ENCODE measurements at regions not wholly inside any gene's neighbourhood (a gene's known extent, or its start where the extent isn't known, plus 50 kb on each side); places are given as distances from the start of the nearest gene placed in this dataset.

DNA sequence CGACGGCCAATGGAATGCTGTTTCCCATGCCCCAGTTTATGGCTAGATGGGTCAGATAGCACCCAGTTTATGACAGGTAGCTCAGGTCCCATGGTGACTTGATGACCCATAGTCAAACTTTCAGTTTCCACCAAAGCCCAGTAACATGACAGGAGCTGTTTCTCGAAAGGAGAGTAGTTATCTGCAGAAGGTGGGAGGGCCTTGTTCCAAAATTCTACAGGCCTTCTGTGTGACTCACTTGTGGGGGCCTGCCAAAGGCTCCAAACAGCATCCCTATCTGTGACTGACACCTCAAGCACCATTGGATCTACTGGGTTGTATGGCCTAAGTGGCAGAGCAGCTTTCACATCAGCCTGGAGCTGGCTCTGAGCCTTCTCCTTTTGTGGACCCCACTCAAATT, 379.7 kb upstream of the MANEA start:
- Histone ChIP-seq H2BK120ac (ENCODE audit: low read depth, low read length) (no peak overlapping the region), H2BK15ac (ENCODE audit: low read depth, low read length) (no peak overlapping the region), H3K18ac (ENCODE audit: low read depth, low read length) (no peak overlapping the region), H4K91ac (ENCODE audit: insufficient read depth, low read depth, low read length) (no peak overlapping the region), H3K4me2 (ENCODE audit: low read depth, low read length) (no peak overlapping the region), H3K23ac (ENCODE audit: low read depth, low read length) (no peak overlapping the region), H3K27me3 (ENCODE audit: control insufficient read depth, insufficient read depth, low read length) (no peaks in the 10 kb centered on the region), H2AFZ (replicated peaks; ENCODE audit: low read length, poor library complexity) (no peak overlapping the region), H4K8ac (ENCODE audit: low read depth in 2 of 2, low read length in 2 of 2) (no peak overlapping the region), H3K4me1 (ENCODE audit: control insufficient read depth, insufficient read depth, low read length) (no peaks in the 10 kb centered on the region), H3K9ac (ENCODE audit: low read depth, low read length) (no peak overlapping the region), H3K9me3 (ENCODE audit: control insufficient read depth, insufficient read depth, low read length) (no peaks in the 10 kb centered on the region), H3K4me3 (ENCODE audit: insufficient read depth, low read depth, low read length) (no peak overlapping the region), H2BK20ac (ENCODE audit: low read depth, low read length) (no peak overlapping the region), H4K5ac (ENCODE audit: low read depth, low read length) (no peak overlapping the region), H2AK9ac (replicated peaks; ENCODE audit: low read depth, low read length, poor library complexity) (no peak overlapping the region), H2AK5ac (ENCODE audit: low read depth, low read length) (no peak overlapping the region), H3K56ac (ENCODE audit: extremely low read depth, insufficient read depth, low read length) (no peak overlapping the region), H4K20me1 (ENCODE audit: insufficient read depth, low read length) (no peaks in the 10 kb centered on the region), H3K79me1 (ENCODE audit: low read depth in 1 of 2, low read length in 2 of 2) (no peaks in the 10 kb centered on the region), H3K27ac (ENCODE audit: insufficient read depth, low read length) (no peak overlapping the region), H3K14ac (replicated peaks; ENCODE audit: low read depth, low read length) (no peak overlapping the region), H3K9me1 (ENCODE audit: insufficient read depth, low read length) (no peaks in the 10 kb centered on the region), H2BK5ac (ENCODE audit: low read depth, low read length, poor library complexity, severe bottlenecking) (no peak overlapping the region), H3K4ac (ENCODE audit: low read depth, low read length) (no peak overlapping the region), H3K36me3 (ENCODE audit: control insufficient read depth, insufficient read depth, low read length) (no peaks in the 10 kb centered on the region)
- TF ChIP-seq, protein P1, sequence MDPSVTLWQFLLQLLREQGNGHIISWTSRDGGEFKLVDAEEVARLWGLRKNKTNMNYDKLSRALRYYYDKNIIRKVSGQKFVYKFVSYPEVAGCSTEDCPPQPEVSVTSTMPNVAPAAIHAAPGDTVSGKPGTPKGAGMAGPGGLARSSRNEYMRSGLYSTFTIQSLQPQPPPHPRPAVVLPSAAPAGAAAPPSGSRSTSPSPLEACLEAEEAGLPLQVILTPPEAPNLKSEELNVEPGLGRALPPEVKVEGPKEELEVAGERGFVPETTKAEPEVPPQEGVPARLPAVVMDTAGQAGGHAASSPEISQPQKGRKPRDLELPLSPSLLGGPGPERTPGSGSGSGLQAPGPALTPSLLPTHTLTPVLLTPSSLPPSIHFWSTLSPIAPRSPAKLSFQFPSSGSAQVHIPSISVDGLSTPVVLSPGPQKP (IDR thresholded peaks at IDR 0.05; ENCODE audit: borderline replicate concordance, low read depth, low read length): no peak
- TF ChIP-seq, protein P2, sequence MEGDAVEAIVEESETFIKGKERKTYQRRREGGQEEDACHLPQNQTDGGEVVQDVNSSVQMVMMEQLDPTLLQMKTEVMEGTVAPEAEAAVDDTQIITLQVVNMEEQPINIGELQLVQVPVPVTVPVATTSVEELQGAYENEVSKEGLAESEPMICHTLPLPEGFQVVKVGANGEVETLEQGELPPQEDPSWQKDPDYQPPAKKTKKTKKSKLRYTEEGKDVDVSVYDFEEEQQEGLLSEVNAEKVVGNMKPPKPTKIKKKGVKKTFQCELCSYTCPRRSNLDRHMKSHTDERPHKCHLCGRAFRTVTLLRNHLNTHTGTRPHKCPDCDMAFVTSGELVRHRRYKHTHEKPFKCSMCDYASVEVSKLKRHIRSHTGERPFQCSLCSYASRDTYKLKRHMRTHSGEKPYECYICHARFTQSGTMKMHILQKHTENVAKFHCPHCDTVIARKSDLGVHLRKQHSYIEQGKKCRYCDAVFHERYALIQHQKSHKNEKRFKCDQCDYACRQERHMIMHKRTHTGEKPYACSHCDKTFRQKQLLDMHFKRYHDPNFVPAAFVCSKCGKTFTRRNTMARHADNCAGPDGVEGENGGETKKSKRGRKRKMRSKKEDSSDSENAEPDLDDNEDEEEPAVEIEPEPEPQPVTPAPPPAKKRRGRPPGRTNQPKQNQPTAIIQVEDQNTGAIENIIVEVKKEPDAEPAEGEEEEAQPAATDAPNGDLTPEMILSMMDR (conservative IDR thresholded peaks at IDR 0.05; ENCODE audit: low read depth, low read length): no peak
- TF ChIP-seq CHD1 (IDR thresholded peaks at IDR 0.05; ENCODE audit: low read depth, low read length) (no peak), MAZ (IDR thresholded peaks at IDR 0.05; ENCODE audit: borderline replicate concordance, low read depth, low read length) (no peak), RAD21 (IDR thresholded peaks at IDR 0.05; ENCODE audit: low read length) (no peak), POLR2A (IDR thresholded peaks at IDR 0.05; ENCODE audit: low read depth, low read length) (no peak), NFE2L2 (IDR thresholded peaks at IDR 0.05; ENCODE audit: low read depth, low read length) (no peak), CEBPB (IDR thresholded peaks at IDR 0.05; ENCODE audit: low read depth, low read length) (no peak), SMC3 (IDR thresholded peaks at IDR 0.05; ENCODE audit: low read depth, low read length) (no peak), RCOR1 (IDR thresholded peaks at IDR 0.05; ENCODE audit: insufficient replicate concordance, low read length) (no peak), MAFK (IDR thresholded peaks at IDR 0.05; ENCODE audit: low read depth, low read length) (no peak), MXI1 (IDR thresholded peaks at IDR 0.05; ENCODE audit: borderline replicate concordance, low read depth, low read length) (no peak), BHLHE40 (IDR thresholded peaks at IDR 0.05; ENCODE audit: low read depth, low read length) (no peak), FOS (IDR thresholded peaks at IDR 0.05; ENCODE audit: low read depth, low read length) (no peak), RFX5 (IDR thresholded peaks at IDR 0.05; ENCODE audit: low read depth, low read length) (no peak)
- TF ChIP-seq, protein P3, sequence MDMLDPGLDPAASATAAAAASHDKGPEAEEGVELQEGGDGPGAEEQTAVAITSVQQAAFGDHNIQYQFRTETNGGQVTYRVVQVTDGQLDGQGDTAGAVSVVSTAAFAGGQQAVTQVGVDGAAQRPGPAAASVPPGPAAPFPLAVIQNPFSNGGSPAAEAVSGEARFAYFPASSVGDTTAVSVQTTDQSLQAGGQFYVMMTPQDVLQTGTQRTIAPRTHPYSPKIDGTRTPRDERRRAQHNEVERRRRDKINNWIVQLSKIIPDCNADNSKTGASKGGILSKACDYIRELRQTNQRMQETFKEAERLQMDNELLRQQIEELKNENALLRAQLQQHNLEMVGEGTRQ (IDR thresholded peaks at IDR 0.05; ENCODE audit: low read depth, low read length): no peak
- DNase-seq (no peak), ATAC-seq (ENCODE audit: low read depth) (no peak)
- ChIA-PET POLR2A (ENCODE audit: unreplicated experiment) (no interaction called here), CTCF (no interaction called here)
- dilution Hi-C loops (cut with HindIII; ENCODE audit: low sequenced_read_pairs, unreplicated experiment): no loop called here
- BruUV-seq (replicated peaks): no TSS peak
- intact Hi-C loops (cut with micrococcal nuclease): no loop called here
- 100% methylated on average over 2 of the region's 3 CpGs; no CpG with 5 or more reads in 1 of the 2 experiments for WGBS, 2 experiments (ENCODE audit: extremely low coverage in 2 of 2, insufficient read length in 1 of 2)
- in situ Hi-C loops (cut with MboI; ENCODE audit: low sequenced_read_pairs): no loop called here

Data from IMR-90 (cell line).